ENCODE measurements at regions not wholly inside any gene's neighbourhood (a gene's known extent, or its start where the extent isn't known, plus 50 kb on each side); places are given as distances from the start of the nearest gene placed in this dataset.

DNA sequence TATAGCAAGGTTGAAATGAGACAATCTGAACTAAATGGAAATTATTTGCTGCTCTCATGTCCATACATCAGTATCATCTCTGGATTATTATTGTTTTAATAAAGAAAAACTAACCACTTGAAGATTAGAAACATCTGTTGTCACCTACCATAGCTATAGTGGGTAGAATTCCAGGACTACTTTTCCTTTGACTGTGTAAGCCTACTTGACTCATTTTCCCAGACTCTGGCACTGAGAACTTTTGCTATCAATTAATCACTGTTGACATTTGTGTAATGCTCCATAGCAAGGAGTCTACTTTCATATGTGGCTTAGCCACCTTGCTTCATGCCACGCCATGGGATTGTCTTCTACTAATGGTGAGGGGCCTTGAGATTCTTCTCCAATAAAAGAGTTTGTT is 59.9 kb upstream of the ARRDC3 start:
- H3K36me3 ChIP-seq, result no peaks in the 10 kb centered on the region
- in situ Hi-C loops (cut with MboI; ENCODE audit: low pct_ligation_motif_present in 1 of 4, low pct_unique_long_range_greater_than_20kb in 1 of 4, low sequenced_read_pairs in 3 of 4) (no loop called here), intact Hi-C loops (cut with DNase I; ENCODE audit: low total_unique reads) (no loop called here)
- no peak overlapping the region for H3K27ac ChIP-seq
- no peak for DNase-seq
- H3K9me3 ChIP-seq, result no peaks in the 10 kb centered on the region
- no peak overlapping the region for H3K4me3 ChIP-seq
- H3K4me1 ChIP-seq, result peaks cover 0 to 8% (median 0%) of the 10 kb centered on the region in 4 donors
- TF ChIP-seq, protein P1, sequence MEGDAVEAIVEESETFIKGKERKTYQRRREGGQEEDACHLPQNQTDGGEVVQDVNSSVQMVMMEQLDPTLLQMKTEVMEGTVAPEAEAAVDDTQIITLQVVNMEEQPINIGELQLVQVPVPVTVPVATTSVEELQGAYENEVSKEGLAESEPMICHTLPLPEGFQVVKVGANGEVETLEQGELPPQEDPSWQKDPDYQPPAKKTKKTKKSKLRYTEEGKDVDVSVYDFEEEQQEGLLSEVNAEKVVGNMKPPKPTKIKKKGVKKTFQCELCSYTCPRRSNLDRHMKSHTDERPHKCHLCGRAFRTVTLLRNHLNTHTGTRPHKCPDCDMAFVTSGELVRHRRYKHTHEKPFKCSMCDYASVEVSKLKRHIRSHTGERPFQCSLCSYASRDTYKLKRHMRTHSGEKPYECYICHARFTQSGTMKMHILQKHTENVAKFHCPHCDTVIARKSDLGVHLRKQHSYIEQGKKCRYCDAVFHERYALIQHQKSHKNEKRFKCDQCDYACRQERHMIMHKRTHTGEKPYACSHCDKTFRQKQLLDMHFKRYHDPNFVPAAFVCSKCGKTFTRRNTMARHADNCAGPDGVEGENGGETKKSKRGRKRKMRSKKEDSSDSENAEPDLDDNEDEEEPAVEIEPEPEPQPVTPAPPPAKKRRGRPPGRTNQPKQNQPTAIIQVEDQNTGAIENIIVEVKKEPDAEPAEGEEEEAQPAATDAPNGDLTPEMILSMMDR (IDR thresholded peaks at IDR 0.05), result no peak
- TF ChIP-seq EP300 (IDR thresholded peaks at IDR 0.05; ENCODE audit: low read depth) (no peak), POLR2AphosphoS5 (IDR thresholded peaks at IDR 0.05) (no peak), POLR2A (IDR thresholded peaks at IDR 0.05) (no peak)
- no peaks in the 10 kb centered on the region for H3K27me3 ChIP-seq
- WGBS, 2 donors (ENCODE audit: low coverage in 1 of 2), result 93% methylated on average over 1 of the region's 1 CpG; no CpG with 5 or more reads in 1 of the 2 donors

DNA sequence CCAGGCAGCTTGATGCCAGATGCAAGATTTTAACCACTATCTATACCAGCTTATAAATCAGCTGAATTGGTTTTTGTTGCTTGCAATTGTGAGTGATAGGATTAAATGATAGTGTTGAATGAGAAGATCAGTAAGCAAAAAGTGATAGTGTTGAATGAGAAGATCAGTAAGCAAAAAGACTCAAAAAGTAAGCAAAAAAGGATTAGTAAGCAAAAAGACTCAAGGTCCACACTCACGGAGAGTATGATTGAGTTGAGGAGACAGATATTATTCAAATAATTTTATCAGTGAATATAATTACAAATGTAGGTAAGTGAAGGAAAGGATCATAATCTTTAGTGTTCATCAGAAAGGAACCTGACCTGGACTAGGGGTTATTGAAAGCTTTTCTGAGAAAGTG is 58.0 kb upstream of the ARRDC3 start:
- H3K4me1 ChIP-seq, result peaks cover 0 to 8% (median 0%) of the 10 kb centered on the region in 4 donors
- no peaks in the 10 kb centered on the region for H3K36me3 ChIP-seq
- H3K4me3 ChIP-seq, result no peak overlapping the region
- no peaks in the 10 kb centered on the region for H3K9me3 ChIP-seq
- intact Hi-C loops (cut with DNase I; ENCODE audit: low total_unique reads) (no loop called here), in situ Hi-C loops (cut with MboI; ENCODE audit: low pct_ligation_motif_present in 1 of 4, low pct_unique_long_range_greater_than_20kb in 1 of 4, low sequenced_read_pairs in 3 of 4) (no loop called here)
- no peak for DNase-seq
- no peaks in the 10 kb centered on the region for H3K27me3 ChIP-seq
- TF ChIP-seq EP300 (IDR thresholded peaks at IDR 0.05; ENCODE audit: low read depth) (no peak), POLR2A (IDR thresholded peaks at IDR 0.05) (no peak)
- TF ChIP-seq, protein P1 (IDR thresholded peaks at IDR 0.05), result no peak
- no peak overlapping the region for H3K27ac ChIP-seq
- 95 to 100% methylated on average over 1 of the region's 1 CpG for WGBS, 2 donors (ENCODE audit: low coverage in 1 of 2)

DNA sequence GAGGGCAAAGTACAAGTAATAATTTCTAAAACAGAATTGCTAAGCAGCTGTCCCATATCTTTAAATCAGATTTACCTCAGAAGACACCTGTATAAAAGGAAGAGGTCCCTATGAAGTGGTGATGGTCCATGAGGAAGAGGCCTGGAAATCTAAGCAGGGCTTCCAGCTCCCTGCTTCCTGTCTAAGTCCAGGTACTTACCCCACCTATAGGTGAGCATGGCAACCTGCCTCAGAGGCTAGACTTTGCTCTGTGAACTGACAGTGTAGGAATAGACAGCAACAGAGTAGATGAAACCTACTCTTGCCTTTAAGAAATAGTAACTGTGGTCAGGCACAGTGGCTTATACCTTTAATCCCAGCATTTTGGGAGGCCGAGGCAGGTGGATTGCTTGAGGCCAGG is 55.8 kb upstream of the ARRDC3 start:
- TF ChIP-seq, protein P1 (IDR thresholded peaks at IDR 0.05), result peak in 1 of 5 experiments; percentile 16
- TF ChIP-seq EP300 (IDR thresholded peaks at IDR 0.05; ENCODE audit: low read depth), result no peak
- Histone ChIP-seq H3K36me3 (no peaks in the 10 kb centered on the region), H3K4me3 (no peak overlapping the region), H3K27ac (no peak overlapping the region), H3K27me3 (no peaks in the 10 kb centered on the region), H3K4me1 (peaks cover 0 to 8% (median 0%) of the 10 kb centered on the region in 4 donors), H3K9me3 (no peaks in the 10 kb centered on the region)
- DNase-seq, result peak; percentile 35
- in situ Hi-C loops (cut with MboI; ENCODE audit: low pct_ligation_motif_present in 1 of 4, low pct_unique_long_range_greater_than_20kb in 1 of 4, low sequenced_read_pairs in 3 of 4), result no loop called here
- WGBS, 2 donors (ENCODE audit: low coverage in 1 of 2), result 60 to 82% methylated on average over 1 of the region's 1 CpG
- intact Hi-C loops (cut with DNase I; ENCODE audit: low total_unique reads), result no loop called here

DNA sequence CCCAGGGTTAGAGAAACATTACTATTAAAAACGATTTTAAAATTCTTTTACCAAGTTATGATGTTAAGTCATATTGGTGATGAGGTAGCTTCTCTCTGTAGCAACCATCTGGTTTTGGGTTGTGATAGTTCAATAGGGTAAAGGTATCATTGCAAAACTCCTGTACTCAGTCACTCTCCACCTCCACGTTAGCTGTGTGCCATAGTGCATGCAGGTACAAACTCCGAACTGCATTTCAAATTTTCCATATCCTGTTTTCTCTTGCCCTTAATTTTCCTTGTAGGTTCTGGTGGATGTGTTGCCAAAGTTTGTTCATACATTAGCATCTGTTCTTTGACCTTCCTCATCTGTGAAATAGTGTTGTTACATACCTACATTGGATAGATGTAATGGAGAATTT is 53.1 kb upstream of the ARRDC3 start:
- DNase-seq, result no peak
- no peaks in the 10 kb centered on the region for H3K27me3 ChIP-seq
- H3K27ac ChIP-seq, result no peak overlapping the region
- H3K4me1 ChIP-seq, result peaks cover 0 to 8% (median 0%) of the 10 kb centered on the region in 4 donors
- in situ Hi-C loops (cut with MboI; ENCODE audit: low pct_ligation_motif_present in 1 of 4, low pct_unique_long_range_greater_than_20kb in 1 of 4, low sequenced_read_pairs in 3 of 4), result no loop called here
- intact Hi-C loops (cut with DNase I; ENCODE audit: low total_unique reads), result no loop called here
- TF ChIP-seq POLR2AphosphoS5 (IDR thresholded peaks at IDR 0.05) (no peak), POLR2A (IDR thresholded peaks at IDR 0.05) (no peak), EP300 (IDR thresholded peaks at IDR 0.05; ENCODE audit: low read depth) (no peak)
- TF ChIP-seq, protein P1 (IDR thresholded peaks at IDR 0.05), result no peak
- no peaks in the 10 kb centered on the region for H3K9me3 ChIP-seq
- WGBS, 2 donors (ENCODE audit: low coverage in 1 of 2), result 73 to 85% methylated on average over 3 of the region's 3 CpGs
- no peak overlapping the region for H3K4me3 ChIP-seq
- no peaks in the 10 kb centered on the region for H3K36me3 ChIP-seq
